ENCODE measurements at regions not wholly inside any gene's neighbourhood (a gene's known extent, or its start where the extent isn't known, plus 50 kb on each side); places are given as distances from the start of the nearest gene placed in this dataset.

- Mint-ChIP-seq H3K4me3 (no peak overlapping the region), H3K4me1 (ENCODE audit: low read depth) (no peaks in the 10 kb centered on the region), H3K27me3 (ENCODE audit: insufficient read depth) (peaks cover 2% of the 10 kb centered on the region), H3K36me3 (ENCODE audit: low read depth) (no peaks in the 10 kb centered on the region), H3K27ac (no peak overlapping the region), H3K9me3 (peaks cover 32% of the 10 kb centered on the region)
- TF ChIP-seq CTCF (IDR thresholded peaks at IDR 0.05), result no peak
- DNase-seq, result no peak
These were observed 452.4 kb upstream of the RGPD4 start for GRCh38 chr2:107374249-107374648.

DNA sequence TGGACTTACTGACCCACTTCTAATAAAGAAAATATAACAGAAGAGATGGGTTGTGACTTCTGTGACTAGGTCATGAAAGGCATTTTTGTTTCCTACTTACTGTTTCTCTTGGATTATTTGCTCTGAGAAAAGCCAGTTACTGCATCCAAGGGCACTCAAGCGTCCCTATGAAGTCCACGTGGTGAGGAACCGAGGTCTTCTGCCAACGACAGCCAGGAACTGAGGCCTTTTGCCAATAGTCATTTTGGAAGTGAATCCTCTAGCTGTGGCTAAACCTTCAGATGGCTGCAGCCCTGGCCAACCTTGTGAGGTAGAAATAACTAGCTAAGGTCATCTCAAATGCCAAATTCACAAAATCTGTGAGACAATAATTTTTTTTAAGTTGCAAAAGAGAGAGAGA is 449.8 kb upstream of the RGPD4 start:
- Mint-ChIP-seq H3K27ac (no peak overlapping the region), H3K4me1 (ENCODE audit: low read depth) (no peaks in the 10 kb centered on the region), H3K9me3 (peaks cover 35% of the 10 kb centered on the region), H3K27me3 (ENCODE audit: insufficient read depth) (peaks cover 2% of the 10 kb centered on the region), H3K36me3 (ENCODE audit: low read depth) (no peaks in the 10 kb centered on the region), H3K4me3 (no peak overlapping the region)
- DNase-seq, result no peak
- TF ChIP-seq CTCF (IDR thresholded peaks at IDR 0.05), result no peak

- no peak for DNase-seq
- H3K9me3 Mint-ChIP-seq, result peaks cover 21% of the 10 kb centered on the region
- no peak overlapping the region for H3K27ac Mint-ChIP-seq
- no peak overlapping the region for H3K4me3 Mint-ChIP-seq
- H3K36me3 Mint-ChIP-seq (ENCODE audit: low read depth), result no peaks in the 10 kb centered on the region
- no peak for TF ChIP-seq CTCF (IDR thresholded peaks at IDR 0.05)
- peaks cover 2% of the 10 kb centered on the region for H3K27me3 Mint-ChIP-seq (ENCODE audit: insufficient read depth)
- no peaks in the 10 kb centered on the region for H3K4me1 Mint-ChIP-seq (ENCODE audit: low read depth)
These were observed 445.8 kb upstream of the RGPD4 start for GRCh38 chr2:107380912-107381311.

- Mint-ChIP-seq H3K9me3 (peaks cover 13% of the 10 kb centered on the region), H3K4me3 (no peak overlapping the region), H3K27ac (no peak overlapping the region), H3K4me1 (ENCODE audit: low read depth) (no peaks in the 10 kb centered on the region), H3K36me3 (ENCODE audit: low read depth) (no peaks in the 10 kb centered on the region), H3K27me3 (ENCODE audit: insufficient read depth) (no peaks in the 10 kb centered on the region)
- no peak for TF ChIP-seq CTCF (IDR thresholded peaks at IDR 0.05)
- DNase-seq, result no peak
These were observed 443.0 kb upstream of the RGPD4 start for GRCh38 chr2:107383691-107384090.

GRCh38 chr2:107384422-107384821 is 442.3 kb upstream of the RGPD4 start:
- Mint-ChIP-seq H3K9me3 (peaks cover 13% of the 10 kb centered on the region), H3K27ac (no peak overlapping the region), H3K27me3 (ENCODE audit: insufficient read depth) (no peaks in the 10 kb centered on the region), H3K4me1 (ENCODE audit: low read depth) (no peaks in the 10 kb centered on the region), H3K4me3 (no peak overlapping the region), H3K36me3 (ENCODE audit: low read depth) (no peaks in the 10 kb centered on the region)
- DNase-seq, result no peak
- TF ChIP-seq CTCF (IDR thresholded peaks at IDR 0.05), result no peak

- no peaks in the 10 kb centered on the region for H3K36me3 Mint-ChIP-seq (ENCODE audit: low read depth)
These were observed 440.8 kb upstream of the RGPD4 start for GRCh38 chr2:107385921-107386320.

More at GRCh38 chr2:107385921-107386320, 440.8 kb upstream of the RGPD4 start:
- peaks cover 4% of the 10 kb centered on the region for H3K9me3 Mint-ChIP-seq
- H3K27me3 Mint-ChIP-seq (ENCODE audit: insufficient read depth), result no peaks in the 10 kb centered on the region
- DNase-seq, result no peak
- no peaks in the 10 kb centered on the region for H3K4me1 Mint-ChIP-seq (ENCODE audit: low read depth)
- H3K27ac Mint-ChIP-seq, result no peak overlapping the region
- TF ChIP-seq CTCF (IDR thresholded peaks at IDR 0.05), result no peak
- H3K4me3 Mint-ChIP-seq, result no peak overlapping the region

All from HFFc6 (cell line).